HG03378 (cell line): ENCODE measurements at regions not wholly inside any gene's neighbourhood (a gene's known extent, or its start where the extent isn't known, plus 50 kb on each side); places are given as distances from the start of the nearest gene placed in this dataset.
"Not testable (repeated sequence)": the region's sequence is repeated elsewhere in the genome, so short reads cannot be mapped to it uniquely, and the experiment has no call there.

ENCODE experiments used
- ATAC-seq: cut with Tn5 transposase; IDR thresholded peaks from one replicate; pipeline ENCODE4 v1.9.1; 2021; ENCODE audit warnings: mild to moderate bottlenecking, moderate library complexity; ENCODE audit not compliant: unreplicated experiment

- ATAC-seq: no peak
Measured at GRCh38 chr6:65997539-65997938, 290.5 kb upstream of the EYS start.

- ATAC-seq: no peak
Measured at GRCh38 chr6:65996096-65996495, 289.1 kb upstream of the EYS start.

GRCh38 chr6:65989676-65990075, 282.6 kb upstream of the EYS start:
- ATAC-seq: no peak

GRCh38 chr6:65988006-65988405, 281.0 kb upstream of the EYS start:
- no peak for ATAC-seq

- no peak for ATAC-seq
Measured at GRCh38 chr6:65984089-65984488, 277.1 kb upstream of the EYS start.

GRCh38 chr6:65979120-65979519, 272.1 kb upstream of the EYS start:
- ATAC-seq: no peak

- ATAC-seq: not testable (repeated sequence)
Measured at GRCh38 chr6:65971252-65971651, 264.2 kb upstream of the EYS start.

GRCh38 chr6:65964261-65964660, 257.2 kb upstream of the EYS start:
- ATAC-seq: no peak

GRCh38 chr6:65955034-65955433, 248.0 kb upstream of the EYS start:
- no peak for ATAC-seq

- no peak for ATAC-seq
Measured at GRCh38 chr6:65948062-65948461, 241.0 kb upstream of the EYS start.

GRCh38 chr6:65943548-65943947, 236.5 kb upstream of the EYS start:
- ATAC-seq: no peak

GRCh38 chr6:65943051-65943450, 236.0 kb upstream of the EYS start:
- ATAC-seq: no peak

- no peak for ATAC-seq
Measured at GRCh38 chr6:65938000-65938399, 231.0 kb upstream of the EYS start.

- ATAC-seq: no peak
Measured at GRCh38 chr6:65935412-65935811, 228.4 kb upstream of the EYS start.

- no peak for ATAC-seq
Measured at GRCh38 chr6:65933390-65933789, 226.4 kb upstream of the EYS start.

GRCh38 chr6:65927141-65927540, 220.1 kb upstream of the EYS start:
- no peak for ATAC-seq

GRCh38 chr6:65924411-65924810, 217.4 kb upstream of the EYS start:
- ATAC-seq: no peak

- ATAC-seq: no peak
Measured at GRCh38 chr6:65922049-65922448, 215.0 kb upstream of the EYS start.

GRCh38 chr6:65908065-65908464, 201.0 kb upstream of the EYS start:
- no peak for ATAC-seq

- ATAC-seq: no peak
Measured at GRCh38 chr6:65903992-65904391, 197.0 kb upstream of the EYS start.

- ATAC-seq: no peak
Measured at GRCh38 chr6:65900928-65901327, 193.9 kb upstream of the EYS start.

GRCh38 chr6:65896140-65896539, 189.1 kb upstream of the EYS start:
- no peak for ATAC-seq

- no peak for ATAC-seq
Measured at GRCh38 chr6:65876668-65877067, 169.6 kb upstream of the EYS start.

GRCh38 chr6:65852369-65852852, 145.4 kb upstream of the EYS start:
- ATAC-seq: no peak
